MM.1S (cell line): ENCODE measurements at regions not wholly inside any gene's neighbourhood (a gene's known extent, or its start where the extent isn't known, plus 50 kb on each side); places are given as distances from the start of the nearest gene placed in this dataset.

Experiments used
- DNase-seq: peaks from one replicate; pipeline ENCODE4 v3.0.0-alpha.2; 2015
- H2AFZ ChIP-seq: fragments of 300-600 bp; sonication (generic); 2 replicates; pipeline ENCODE4 v1.6.0; 2016; ENCODE audit warnings: antibody characterized with exemption, low read length
- H3F3A ChIP-seq: fragments of 300-600 bp; sonication (generic); 2 replicates; pipeline ENCODE4 v1.6.1; 2016; ENCODE audit warnings: mild to moderate bottlenecking, antibody characterized with exemption, low read length, moderate library complexity, mixed read lengths; ENCODE audit not compliant: insufficient read depth
- H3K27ac ChIP-seq: fragments of 300-600 bp; sonication (generic); 2 replicates; pipeline ENCODE4 v1.5.1; 2016; ENCODE audit warnings: mild to moderate bottlenecking, low read length
- H3K27me3 ChIP-seq: fragments of 300-600 bp; sonication (generic); replicated peaks from 2 replicates; pipeline ENCODE4 v1.6.0; 2016; ENCODE audit warnings: low read length; ENCODE audit not compliant: insufficient read depth
- H3K36me3 ChIP-seq: fragments of 300-600 bp; sonication (generic); replicated peaks from 2 replicates; pipeline ENCODE4 v1.6.1; 2016; ENCODE audit warnings: mild to moderate bottlenecking, low read length, mixed read lengths; ENCODE audit not compliant: insufficient read depth
- H3K4me1 ChIP-seq: fragments of 300-600 bp; sonication (generic); 2 replicates; pipeline ENCODE4 v1.6.1; 2016; ENCODE audit warnings: low read length, mixed read lengths
- H3K4me2 ChIP-seq: fragments of 300-600 bp; sonication (generic); 2 replicates; pipeline ENCODE4 v1.6.0; 2016; ENCODE audit warnings: low read depth, low read length
- H3K4me3 ChIP-seq: fragments of 300-600 bp; sonication (generic); 2 replicates; pipeline ENCODE4 v1.5.1; 2016; ENCODE audit warnings: low read length, mixed read lengths
- H3K79me2 ChIP-seq: fragments of 300-600 bp; sonication (generic); 2 replicates; pipeline ENCODE4 v1.6.1; 2016; ENCODE audit warnings: mixed run types, low read length, mixed read lengths
- H3K9ac ChIP-seq: fragments of 300-600 bp; sonication (generic); 2 replicates; pipeline ENCODE4 v1.6.1; 2016; ENCODE audit warnings: low read length, mixed read lengths
- H3K9me2 ChIP-seq: fragments of 300-600 bp; sonication (generic); replicated peaks from 2 replicates; pipeline ENCODE4 v1.6.1; 2016; ENCODE audit warnings: mild to moderate bottlenecking, low read length, mixed read lengths; ENCODE audit not compliant: insufficient read depth
- H3K9me3 ChIP-seq: fragments of 300-600 bp; sonication (generic); replicated peaks from 2 replicates; pipeline ENCODE4 v1.6.1; 2016; ENCODE audit warnings: mild to moderate bottlenecking, low read length, mixed read lengths; ENCODE audit not compliant: insufficient read depth
- H4K20me1 ChIP-seq: fragments of 300-600 bp; sonication (generic); 2 replicates; pipeline ENCODE4 v1.6.1; 2016; ENCODE audit warnings: mild to moderate bottlenecking, low read length, moderate library complexity, mixed read lengths; ENCODE audit not compliant: insufficient read depth
- EZH2 ChIP-seq: fragments of 300-600 bp; sonication (generic); optimal IDR thresholded peaks from 2 replicates; pipeline ENCODE3; 2017; ENCODE audit warnings: low read depth, mild to moderate bottlenecking, antibody characterized with exemption, low read length, mixed read lengths
- EZH2phosphoT487 ChIP-seq: fragments of 300-600 bp; sonication (generic); IDR thresholded peaks from 2 replicates; pipeline ENCODE4 v1.6.1; 2018; ENCODE audit warnings: antibody characterized with exemption, low read length
- TF ChIP-seq, protein P1 (sequence below): fragments of 300-600 bp; sonication (generic); IDR thresholded peaks from 2 replicates; pipeline ENCODE4 v1.5.1; 2016; ENCODE audit warnings: antibody characterized with exemption, low read length, mixed read lengths

DNA sequence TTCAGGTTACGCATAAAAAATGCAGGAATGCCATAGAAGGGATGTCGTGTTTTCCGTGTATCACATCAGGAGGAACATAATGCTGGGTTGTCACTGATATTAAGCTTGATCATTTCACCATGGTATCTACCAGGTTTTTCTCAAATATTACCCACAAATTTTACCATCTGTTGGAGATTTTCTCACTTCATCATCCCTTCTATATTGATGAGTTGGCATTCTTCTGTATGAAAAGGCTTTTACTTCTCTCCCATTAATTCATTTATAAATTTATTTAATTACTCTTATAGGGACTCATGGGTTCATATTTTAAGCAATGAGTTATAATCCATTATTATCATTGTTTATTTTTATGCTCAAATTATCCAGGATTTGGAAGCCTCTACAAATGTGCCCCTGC lies 608.2 kb downstream of the EPHA4 start:
- TF ChIP-seq, protein P1, sequence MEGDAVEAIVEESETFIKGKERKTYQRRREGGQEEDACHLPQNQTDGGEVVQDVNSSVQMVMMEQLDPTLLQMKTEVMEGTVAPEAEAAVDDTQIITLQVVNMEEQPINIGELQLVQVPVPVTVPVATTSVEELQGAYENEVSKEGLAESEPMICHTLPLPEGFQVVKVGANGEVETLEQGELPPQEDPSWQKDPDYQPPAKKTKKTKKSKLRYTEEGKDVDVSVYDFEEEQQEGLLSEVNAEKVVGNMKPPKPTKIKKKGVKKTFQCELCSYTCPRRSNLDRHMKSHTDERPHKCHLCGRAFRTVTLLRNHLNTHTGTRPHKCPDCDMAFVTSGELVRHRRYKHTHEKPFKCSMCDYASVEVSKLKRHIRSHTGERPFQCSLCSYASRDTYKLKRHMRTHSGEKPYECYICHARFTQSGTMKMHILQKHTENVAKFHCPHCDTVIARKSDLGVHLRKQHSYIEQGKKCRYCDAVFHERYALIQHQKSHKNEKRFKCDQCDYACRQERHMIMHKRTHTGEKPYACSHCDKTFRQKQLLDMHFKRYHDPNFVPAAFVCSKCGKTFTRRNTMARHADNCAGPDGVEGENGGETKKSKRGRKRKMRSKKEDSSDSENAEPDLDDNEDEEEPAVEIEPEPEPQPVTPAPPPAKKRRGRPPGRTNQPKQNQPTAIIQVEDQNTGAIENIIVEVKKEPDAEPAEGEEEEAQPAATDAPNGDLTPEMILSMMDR = no peak
- TF ChIP-seq EZH2 = no peak
- TF ChIP-seq EZH2phosphoT487 = no peak
- no peaks in the 10 kb centered on the region for H3K9me2 ChIP-seq
- H3K9me3 ChIP-seq = no peaks in the 10 kb centered on the region
- H3K4me3 ChIP-seq = no peak overlapping the region
- no peak overlapping the region for H3K9ac ChIP-seq
- no peaks in the 10 kb centered on the region for H3K79me2 ChIP-seq
- no peaks in the 10 kb centered on the region for H3K36me3 ChIP-seq
- no peak overlapping the region for H2AFZ ChIP-seq
- no peak overlapping the region for H3K4me2 ChIP-seq
- H3K4me1 ChIP-seq = no peaks in the 10 kb centered on the region
- no peaks in the 10 kb centered on the region for H4K20me1 ChIP-seq
- no peaks in the 10 kb centered on the region for H3F3A ChIP-seq
- no peak for DNase-seq
- H3K27me3 ChIP-seq = no peaks in the 10 kb centered on the region
- no peak overlapping the region for H3K27ac ChIP-seq

DNA sequence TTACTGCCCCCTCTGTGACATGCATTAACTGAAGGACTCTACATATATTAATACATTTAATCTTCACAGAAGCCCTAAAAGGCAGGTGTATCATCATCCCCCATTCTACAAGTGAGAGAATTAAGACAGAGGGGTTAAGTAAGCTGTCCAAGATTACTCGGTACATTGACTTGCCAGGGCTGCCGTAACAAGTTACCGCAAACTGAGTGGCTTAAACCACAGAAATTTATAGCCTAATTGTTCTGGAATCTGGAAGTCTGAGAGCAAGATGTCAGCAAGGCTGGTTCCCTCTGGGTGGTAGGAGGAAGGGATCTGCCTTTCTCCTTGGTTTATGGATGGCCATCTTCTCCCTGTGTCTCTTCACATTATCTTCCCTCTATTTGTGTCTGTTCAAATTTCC lies 605.5 kb downstream of the EPHA4 start:
- DNase-seq = no peak
- no peak overlapping the region for H3K27ac ChIP-seq
- no peaks in the 10 kb centered on the region for H3K4me1 ChIP-seq
- no peak overlapping the region for H3K4me2 ChIP-seq
- no peak overlapping the region for H2AFZ ChIP-seq
- H3K9ac ChIP-seq = no peak overlapping the region
- no peak for TF ChIP-seq EZH2phosphoT487
- no peak for TF ChIP-seq EZH2
- TF ChIP-seq, protein P1 = no peak
- H3F3A ChIP-seq = no peaks in the 10 kb centered on the region
- no peak overlapping the region for H3K4me3 ChIP-seq
- H3K36me3 ChIP-seq = no peaks in the 10 kb centered on the region
- no peaks in the 10 kb centered on the region for H3K27me3 ChIP-seq
- H3K9me2 ChIP-seq = no peaks in the 10 kb centered on the region
- no peaks in the 10 kb centered on the region for H3K79me2 ChIP-seq
- no peaks in the 10 kb centered on the region for H3K9me3 ChIP-seq
- no peaks in the 10 kb centered on the region for H4K20me1 ChIP-seq

DNA sequence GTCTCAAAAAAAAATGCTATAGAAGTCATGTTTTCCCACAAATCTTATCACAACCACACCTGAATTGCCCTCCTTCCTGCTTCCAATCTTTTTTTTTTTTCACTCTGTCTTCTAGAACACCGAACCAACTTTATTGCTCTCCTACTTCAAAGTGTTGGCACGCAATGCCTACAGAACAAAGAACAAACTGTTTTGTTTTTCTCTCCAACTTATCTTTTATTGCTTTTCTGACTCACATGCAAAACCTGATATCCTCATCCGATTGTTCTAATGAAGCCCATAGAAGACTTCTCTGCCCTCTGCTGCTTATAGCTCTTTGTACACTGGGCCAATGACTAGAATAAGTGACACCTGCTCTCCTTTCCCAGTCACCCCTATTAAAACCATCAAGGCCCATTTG lies 602.8 kb downstream of the EPHA4 start:
- Histone ChIP-seq H3K36me3 (no peaks in the 10 kb centered on the region), H4K20me1 (no peaks in the 10 kb centered on the region), H3K4me3 (no peak overlapping the region), H3K9me3 (no peaks in the 10 kb centered on the region), H3K27ac (no peak overlapping the region), H3K9ac (no peak overlapping the region), H3K4me2 (no peak overlapping the region), H3K4me1 (no peaks in the 10 kb centered on the region), H3F3A (no peaks in the 10 kb centered on the region), H3K79me2 (no peaks in the 10 kb centered on the region), H2AFZ (no peak overlapping the region), H3K9me2 (no peaks in the 10 kb centered on the region), H3K27me3 (no peaks in the 10 kb centered on the region)
- DNase-seq = no peak
- TF ChIP-seq EZH2phosphoT487 (no peak), EZH2 (no peak)
- TF ChIP-seq, protein P1 = no peak
